ENCODE measurements at regions not wholly inside any gene's neighbourhood (a gene's known extent, or its start where the extent isn't known, plus 50 kb on each side); places are given as distances from the start of the nearest gene placed in this dataset.

DNA sequence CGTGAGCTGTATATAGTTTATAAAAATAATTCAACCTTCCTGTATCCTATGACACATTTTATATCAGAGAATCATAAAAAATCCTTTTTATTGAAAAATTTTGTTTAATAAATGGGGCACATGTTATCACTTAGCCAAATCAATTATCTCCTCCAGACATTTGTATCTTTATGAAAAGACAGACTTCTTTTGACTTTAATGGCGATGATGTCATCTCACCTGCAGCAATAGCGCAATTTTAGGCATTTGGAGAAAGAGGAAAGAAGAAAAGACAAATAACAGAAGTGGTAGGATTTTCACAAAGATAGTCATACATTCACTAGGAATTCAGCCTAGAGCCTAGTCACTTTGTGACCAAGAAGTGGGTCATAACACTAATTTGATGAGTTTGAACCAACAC is 444.5 kb downstream of the PREX1 start:
- TF ChIP-seq, protein P1, sequence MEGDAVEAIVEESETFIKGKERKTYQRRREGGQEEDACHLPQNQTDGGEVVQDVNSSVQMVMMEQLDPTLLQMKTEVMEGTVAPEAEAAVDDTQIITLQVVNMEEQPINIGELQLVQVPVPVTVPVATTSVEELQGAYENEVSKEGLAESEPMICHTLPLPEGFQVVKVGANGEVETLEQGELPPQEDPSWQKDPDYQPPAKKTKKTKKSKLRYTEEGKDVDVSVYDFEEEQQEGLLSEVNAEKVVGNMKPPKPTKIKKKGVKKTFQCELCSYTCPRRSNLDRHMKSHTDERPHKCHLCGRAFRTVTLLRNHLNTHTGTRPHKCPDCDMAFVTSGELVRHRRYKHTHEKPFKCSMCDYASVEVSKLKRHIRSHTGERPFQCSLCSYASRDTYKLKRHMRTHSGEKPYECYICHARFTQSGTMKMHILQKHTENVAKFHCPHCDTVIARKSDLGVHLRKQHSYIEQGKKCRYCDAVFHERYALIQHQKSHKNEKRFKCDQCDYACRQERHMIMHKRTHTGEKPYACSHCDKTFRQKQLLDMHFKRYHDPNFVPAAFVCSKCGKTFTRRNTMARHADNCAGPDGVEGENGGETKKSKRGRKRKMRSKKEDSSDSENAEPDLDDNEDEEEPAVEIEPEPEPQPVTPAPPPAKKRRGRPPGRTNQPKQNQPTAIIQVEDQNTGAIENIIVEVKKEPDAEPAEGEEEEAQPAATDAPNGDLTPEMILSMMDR (IDR thresholded peaks at IDR 0.05) = no peak
- no peak for TF ChIP-seq POLR2A (IDR thresholded peaks at IDR 0.05)

All from body of pancreas (tissue), 4 donors.